Natural killer cell (primary cell): ENCODE measurements at regions not wholly inside any gene's neighbourhood (a gene's known extent, or its start where the extent isn't known, plus 50 kb on each side); places are given as distances from the start of the nearest gene placed in this dataset.

Experiments
- ATAC-seq, 3 donors: fragments of 150-1000 bp in 2 of 3; fragments of 200-7000 bp in 1 of 3; cut with Tn5 transposase; 1 replicate in 1 of 3; 2 replicates in 2 of 3; pipeline ENCODE4 v1.10.0; 2021; ENCODE audit warnings: mild to moderate bottlenecking in 2 of 3, moderate library complexity in 2 of 3
- DNase-seq, 2 donors: peaks; one replicate each; pipeline versions ENCODE4 v3.0.0 to v3.0.0-alpha.2; 2013 to 2021; ENCODE audit warnings: mixed read lengths in 1 of 2
- H3K27ac ChIP-seq: one replicate; pipeline ENCODE4 v1.5.1; 2013; ENCODE audit warnings: mild to moderate bottlenecking, low read length
- H3K27me3 ChIP-seq: one replicate; pipeline ENCODE4 v1.6.1; 2013; ENCODE audit warnings: low read length; ENCODE audit not compliant: control insufficient read depth, insufficient read depth
- H3K36me3 ChIP-seq: one replicate; pipeline ENCODE4 v1.6.1; 2013; ENCODE audit warnings: low read length; ENCODE audit not compliant: control insufficient read depth, insufficient read depth
- H3K4me1 ChIP-seq: one replicate; pipeline ENCODE4 v1.6.1; 2013; ENCODE audit warnings: low read length; ENCODE audit not compliant: control insufficient read depth, insufficient read depth
- H3K4me3 ChIP-seq: one replicate; pipeline ENCODE4 v1.5.1; 2013; ENCODE audit warnings: low read length
- H3K9me3 ChIP-seq: one replicate; pipeline ENCODE4 v1.6.1; 2013; ENCODE audit warnings: low read length; ENCODE audit not compliant: control insufficient read depth, insufficient read depth
- H3K27ac Mint-ChIP-seq, 2 donors: one replicate each; pipeline ENCODE4 v1.8.0; 2022; ENCODE audit warnings: mild to moderate bottlenecking in 2 of 2, mixed read lengths in 2 of 2, moderate library complexity in 1 of 2
- H3K27me3 Mint-ChIP-seq, 2 donors: one replicate each; pipeline ENCODE4 v1.8.0; 2022; ENCODE audit warnings: low read depth in 2 of 2, mixed read lengths in 2 of 2
- H3K36me3 Mint-ChIP-seq: one replicate; pipeline ENCODE4 v1.8.0; 2022; ENCODE audit warnings: mixed read lengths
- H3K4me1 Mint-ChIP-seq, 2 donors: one replicate each; pipeline ENCODE4 v1.8.0; 2022; ENCODE audit warnings: mixed read lengths in 2 of 2
- H3K4me3 Mint-ChIP-seq: one replicate; pipeline ENCODE4 v1.8.0; 2022; ENCODE audit warnings: mild to moderate bottlenecking, moderate library complexity, mixed read lengths
- H3K9me3 Mint-ChIP-seq, 2 donors: one replicate each; pipeline ENCODE4 v1.8.0; 2022; ENCODE audit warnings: mixed read lengths in 2 of 2
- CTCF ChIP-seq: fragments of 200-600 bp; IDR thresholded peaks from one replicate; pipeline ENCODE4 v1.8.0; 2022; ENCODE audit warnings: antibody characterized with exemption
- WGBS: methylation state at CpG from one replicate; pipeline ENCODE4 v1.1.7; 2013; ENCODE audit warnings: missing lambda C conversion rate; ENCODE audit not compliant: insufficient coverage; 5-methylcytosine and 5-hydroxymethylcytosine counted together
- intact Hi-C: fragments of 100-400 bp; cut with micrococcal nuclease; formaldehyde crosslinking; loops from one replicate; pipeline ENCODE4 v1.14.2; 2022

GRCh38 chr6:164401871-164402270 is 907.5 kb downstream of the C6orf118 start:
- no peak for DNase-seq
- Mint-ChIP-seq H3K4me3 (no peak overlapping the region), H3K9me3 (peaks cover 11 to 13% of the 10 kb centered on the region in 2 donors), H3K27ac (no peak overlapping the region), H3K27me3 (no peaks in the 10 kb centered on the region), H3K4me1 (no peaks in the 10 kb centered on the region), H3K36me3 (peaks cover 7% of the 10 kb centered on the region)
- no peak overlapping the region for H3K4me3 ChIP-seq
- no peaks in the 10 kb centered on the region for H3K36me3 ChIP-seq
- WGBS = 96% methylated on average over 2 of the region's 2 CpGs
- no peak for TF ChIP-seq CTCF
- no peaks in the 10 kb centered on the region for H3K4me1 ChIP-seq
- H3K9me3 ChIP-seq = no peaks in the 10 kb centered on the region
- intact Hi-C loops = no loop called here
- no peak overlapping the region for H3K27ac ChIP-seq
- H3K27me3 ChIP-seq = no peaks in the 10 kb centered on the region
- ATAC-seq = no peak

- H3K4me3 Mint-ChIP-seq = no peak overlapping the region
Measured at GRCh38 chr6:164398647-164399046, 910.8 kb downstream of the C6orf118 start.

GRCh38 chr6:164396071-164397047 is 913.0 kb downstream of the C6orf118 start:
- no peak for ATAC-seq

More at GRCh38 chr6:164398647-164399046, 910.8 kb downstream of the C6orf118 start:
- no peaks in the 10 kb centered on the region for H3K36me3 ChIP-seq
- H3K27ac Mint-ChIP-seq = no peak overlapping the region
- no peaks in the 10 kb centered on the region for H3K27me3 ChIP-seq
- H3K9me3 Mint-ChIP-seq = peaks cover 13% of the 10 kb centered on the region in 2 donors
- intact Hi-C loops = no loop called here
- WGBS = no CpG with 5 or more reads among the region's 1 CpG
- H3K36me3 Mint-ChIP-seq = no peaks in the 10 kb centered on the region
- H3K27me3 Mint-ChIP-seq = no peaks in the 10 kb centered on the region
- no peak overlapping the region for H3K27ac ChIP-seq
- ATAC-seq (no peak), DNase-seq (no peak)
- TF ChIP-seq CTCF = no peak
- H3K4me3 ChIP-seq = no peak overlapping the region
- H3K9me3 ChIP-seq = no peaks in the 10 kb centered on the region
- no peaks in the 10 kb centered on the region for H3K4me1 ChIP-seq
- no peaks in the 10 kb centered on the region for H3K4me1 Mint-ChIP-seq

More at GRCh38 chr6:164396071-164397047, 913.0 kb downstream of the C6orf118 start:
- no peak overlapping the region for H3K4me3 ChIP-seq
- Mint-ChIP-seq H3K4me3 (no peak overlapping the region), H3K36me3 (no peaks in the 10 kb centered on the region), H3K27me3 (no peaks in the 10 kb centered on the region), H3K9me3 (peaks cover 9 to 10% of the 10 kb centered on the region in 2 donors), H3K27ac (no peak overlapping the region), H3K4me1 (no peaks in the 10 kb centered on the region)
- no peaks in the 10 kb centered on the region for H3K27me3 ChIP-seq
- no peak overlapping the region for H3K27ac ChIP-seq
- H3K9me3 ChIP-seq = no peaks in the 10 kb centered on the region
- DNase-seq = peak in 1 of 2 donors; percentile 5
- H3K4me1 ChIP-seq = no peaks in the 10 kb centered on the region
- no peak for TF ChIP-seq CTCF
- H3K36me3 ChIP-seq = no peaks in the 10 kb centered on the region
- 64% methylated on average over 9 of the region's 9 CpGs for WGBS
- intact Hi-C loops = no loop called here
